ENCODE measurements at regions not wholly inside any gene's neighbourhood (a gene's known extent, or its start where the extent isn't known, plus 50 kb on each side); places are given as distances from the start of the nearest gene placed in this dataset.
"Not testable (repeated sequence)": the region's sequence is repeated elsewhere in the genome, so short reads cannot be mapped to it uniquely, and the experiment has no call there.

DNA sequence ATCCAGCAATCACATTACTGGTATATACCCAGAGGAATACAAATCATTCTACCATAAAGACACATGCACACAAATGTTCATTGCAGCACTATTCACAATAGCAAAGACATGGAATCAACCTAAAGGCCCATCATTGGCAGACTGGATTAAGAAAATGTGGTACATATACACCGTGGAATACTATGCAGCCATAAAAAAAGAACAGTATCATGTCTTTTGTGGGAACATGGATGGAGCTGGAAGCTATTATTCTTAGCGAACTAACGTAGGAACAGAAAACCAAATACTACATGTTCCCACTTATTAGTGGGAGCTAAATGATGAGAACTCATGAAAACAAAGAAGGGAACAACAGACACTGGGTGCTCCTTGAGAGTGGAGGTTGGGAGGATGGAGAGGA is 60.9 kb downstream of the PGRMC1 start:
- not testable (repeated sequence) for H3K4me3 Mint-ChIP-seq; H3K36me3 Mint-ChIP-seq (ENCODE audit: low read depth); H3K27ac Mint-ChIP-seq; H3K4me1 Mint-ChIP-seq (ENCODE audit: low read depth); H3K9me3 Mint-ChIP-seq; DNase-seq
- peaks cover 29% of the 10 kb centered on the region for H3K27me3 Mint-ChIP-seq

DNA sequence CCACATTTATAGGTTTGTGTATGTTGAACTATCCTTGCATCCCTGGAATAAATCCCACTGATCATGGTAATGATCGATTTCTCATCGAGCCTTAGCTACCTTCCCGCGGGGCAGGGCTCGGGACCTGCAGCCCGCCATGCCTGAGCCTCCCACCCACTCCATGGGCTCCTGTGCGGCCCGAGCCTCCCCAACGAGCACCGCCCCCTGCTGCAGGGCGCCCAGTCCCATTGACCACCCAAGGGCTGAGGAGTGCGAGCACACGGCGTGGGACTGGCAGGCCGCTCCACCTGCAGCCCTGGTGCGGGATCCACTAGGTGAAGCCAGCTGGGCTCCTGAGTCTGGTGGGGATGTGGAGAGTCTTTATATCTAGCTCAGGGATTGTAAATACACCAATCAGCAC is 63.7 kb downstream of the PGRMC1 start:
- not testable (repeated sequence) for H3K9me3 Mint-ChIP-seq; H3K4me1 Mint-ChIP-seq (ENCODE audit: low read depth); H3K4me3 Mint-ChIP-seq; DNase-seq; H3K36me3 Mint-ChIP-seq (ENCODE audit: low read depth); H3K27ac Mint-ChIP-seq
- peaks cover 29% of the 10 kb centered on the region for H3K27me3 Mint-ChIP-seq

DNA sequence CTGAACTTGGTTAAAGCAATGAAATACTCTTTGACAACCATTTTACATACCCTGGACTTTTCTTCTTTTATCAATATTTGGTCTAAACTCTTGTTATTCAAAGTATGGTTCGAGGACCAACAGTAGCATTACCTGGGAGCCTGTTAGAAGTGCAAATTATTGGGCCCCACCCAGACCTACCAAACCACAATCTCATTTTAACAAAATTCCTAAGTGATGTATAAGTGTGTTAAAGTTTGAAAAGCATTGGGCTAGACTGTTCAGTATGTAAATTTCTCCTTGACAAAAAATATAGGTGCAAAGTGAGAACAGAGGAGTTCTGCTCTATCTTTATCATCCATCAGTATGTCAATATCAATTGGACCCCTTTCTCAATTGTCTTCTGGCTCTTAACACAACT is 67.1 kb downstream of the PGRMC1 start:
- H3K9me3 Mint-ChIP-seq, result no peaks in the 10 kb centered on the region
- H3K4me3 Mint-ChIP-seq, result no peak overlapping the region
- H3K4me1 Mint-ChIP-seq (ENCODE audit: low read depth), result peaks cover 4% of the 10 kb centered on the region
- H3K36me3 Mint-ChIP-seq (ENCODE audit: low read depth), result no peaks in the 10 kb centered on the region
- H3K27ac Mint-ChIP-seq, result no peak overlapping the region
- no peak for DNase-seq
- H3K27me3 Mint-ChIP-seq, result peaks cover 22% of the 10 kb centered on the region

DNA sequence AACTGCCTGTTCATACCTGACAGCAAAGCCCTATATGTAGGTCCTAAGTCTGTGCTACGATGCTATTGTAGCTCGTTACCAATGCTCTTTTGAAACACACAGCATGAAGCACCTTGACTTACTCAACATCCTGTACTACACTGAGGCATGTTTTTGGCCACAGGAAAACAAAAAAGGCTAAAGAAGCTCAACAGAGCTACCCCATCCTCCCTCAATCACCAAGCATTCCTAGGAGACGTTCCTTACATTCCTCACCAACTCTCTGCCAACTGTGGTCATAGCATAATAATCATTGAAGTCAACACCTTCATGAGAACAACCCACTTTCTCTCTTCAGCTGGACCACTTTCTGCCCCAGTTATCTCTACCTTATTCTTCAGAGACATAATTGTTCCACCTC is 73.7 kb upstream of the SLC25A43 start:
- H3K27ac Mint-ChIP-seq, result no peak overlapping the region

DNA sequence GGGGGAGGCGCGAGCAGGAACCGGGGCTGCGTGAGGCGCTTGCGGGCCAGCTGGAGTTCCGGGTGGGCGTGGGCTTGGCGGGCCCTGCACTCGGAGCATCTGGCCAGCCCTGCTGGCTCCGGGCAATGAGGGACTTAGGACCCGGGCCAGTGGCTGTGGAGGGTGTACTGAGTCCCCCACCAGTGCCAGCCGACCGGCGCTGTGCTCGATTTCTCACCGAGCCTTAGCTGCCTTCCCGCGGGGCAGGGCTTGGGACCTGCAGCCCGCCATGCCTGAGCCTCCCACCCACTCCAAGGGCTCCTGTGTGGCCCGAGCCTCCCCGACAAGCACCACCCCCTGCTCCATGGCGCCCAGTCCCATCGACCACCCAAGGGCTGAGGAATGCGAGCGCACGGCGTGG is 67.3 kb upstream of the SLC25A43 start:
- H3K36me3 Mint-ChIP-seq (ENCODE audit: low read depth); H3K4me1 Mint-ChIP-seq (ENCODE audit: low read depth); H3K4me3 Mint-ChIP-seq; H3K27ac Mint-ChIP-seq; DNase-seq; H3K9me3 Mint-ChIP-seq: not testable (repeated sequence)
- H3K27me3 Mint-ChIP-seq, result peaks cover 24% of the 10 kb centered on the region

More for the DNA sequence above, 73.7 kb upstream of the SLC25A43 start:
- no peak overlapping the region for H3K4me3 Mint-ChIP-seq
- peaks cover 5% of the 10 kb centered on the region for H3K27me3 Mint-ChIP-seq
- H3K4me1 Mint-ChIP-seq (ENCODE audit: low read depth), result no peaks in the 10 kb centered on the region
- no peak for DNase-seq
- no peaks in the 10 kb centered on the region for H3K9me3 Mint-ChIP-seq
- no peaks in the 10 kb centered on the region for H3K36me3 Mint-ChIP-seq (ENCODE audit: low read depth)

DNA sequence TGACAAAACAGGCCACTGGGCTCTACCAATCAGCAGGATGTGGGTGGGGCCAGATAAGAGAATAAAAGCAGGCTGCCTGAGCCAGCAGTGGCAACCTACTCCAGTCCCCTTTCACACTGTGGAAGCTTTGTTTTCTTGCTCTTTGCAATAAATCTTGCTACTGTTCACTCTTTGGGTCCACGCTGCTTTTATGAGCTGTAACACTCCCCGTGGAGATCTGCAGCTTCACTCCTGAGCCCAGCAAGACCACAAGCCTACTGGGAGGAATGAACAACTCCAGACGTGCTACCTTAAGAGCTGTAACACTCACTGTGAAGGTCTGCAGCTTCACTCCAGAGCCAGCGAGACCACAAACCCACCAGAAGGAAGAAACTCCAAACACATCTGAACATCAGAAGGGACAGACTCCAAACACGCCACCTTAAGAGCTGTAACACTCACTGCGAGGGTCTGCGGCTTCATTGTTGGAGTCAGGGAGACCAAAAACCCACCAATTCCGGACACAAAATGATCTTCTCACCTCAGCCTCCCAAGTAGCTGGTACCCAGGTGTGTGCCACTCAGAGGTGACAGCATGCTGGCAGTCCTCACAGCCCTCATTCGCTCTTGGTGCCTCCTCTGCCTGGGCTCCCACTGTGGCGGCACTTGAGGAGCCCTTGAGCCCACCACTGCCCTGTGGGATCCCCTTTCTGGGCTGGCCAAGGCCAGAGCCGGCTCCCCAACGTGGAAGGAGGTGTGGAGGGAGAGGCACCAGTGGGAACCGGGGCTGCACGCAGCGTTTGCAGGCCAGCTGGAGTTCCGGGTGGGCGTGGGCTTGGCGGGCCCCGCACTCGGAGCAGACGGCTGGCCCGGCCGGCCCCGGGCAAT is 66.0 kb upstream of the SLC25A43 start:
- not testable (repeated sequence) for H3K4me3 Mint-ChIP-seq; H3K36me3 Mint-ChIP-seq (ENCODE audit: low read depth); H3K4me1 Mint-ChIP-seq (ENCODE audit: low read depth); DNase-seq; H3K27ac Mint-ChIP-seq; H3K9me3 Mint-ChIP-seq
- peaks cover 29% of the 10 kb centered on the region for H3K27me3 Mint-ChIP-seq

DNA sequence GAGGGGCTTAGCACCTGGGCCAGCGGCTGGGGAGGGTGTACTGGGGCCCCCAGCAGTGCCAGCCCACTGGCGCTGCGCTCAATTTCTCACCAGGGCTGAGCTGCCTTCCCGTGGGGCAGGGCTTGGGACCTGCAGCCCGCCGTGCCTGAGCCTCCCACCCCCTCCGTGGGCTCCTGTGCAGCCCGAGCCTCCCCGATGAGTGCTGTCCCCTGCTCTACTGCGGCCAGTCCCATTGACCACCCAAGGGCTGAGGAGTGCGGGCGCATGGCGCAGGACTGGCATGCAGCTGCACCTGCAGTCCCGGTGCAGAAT is 65.5 kb upstream of the SLC25A43 start:
- H3K36me3 Mint-ChIP-seq (ENCODE audit: low read depth); H3K27ac Mint-ChIP-seq; H3K9me3 Mint-ChIP-seq; H3K4me3 Mint-ChIP-seq; H3K4me1 Mint-ChIP-seq (ENCODE audit: low read depth); DNase-seq: not testable (repeated sequence)
- peaks cover 29% of the 10 kb centered on the region for H3K27me3 Mint-ChIP-seq

DNA sequence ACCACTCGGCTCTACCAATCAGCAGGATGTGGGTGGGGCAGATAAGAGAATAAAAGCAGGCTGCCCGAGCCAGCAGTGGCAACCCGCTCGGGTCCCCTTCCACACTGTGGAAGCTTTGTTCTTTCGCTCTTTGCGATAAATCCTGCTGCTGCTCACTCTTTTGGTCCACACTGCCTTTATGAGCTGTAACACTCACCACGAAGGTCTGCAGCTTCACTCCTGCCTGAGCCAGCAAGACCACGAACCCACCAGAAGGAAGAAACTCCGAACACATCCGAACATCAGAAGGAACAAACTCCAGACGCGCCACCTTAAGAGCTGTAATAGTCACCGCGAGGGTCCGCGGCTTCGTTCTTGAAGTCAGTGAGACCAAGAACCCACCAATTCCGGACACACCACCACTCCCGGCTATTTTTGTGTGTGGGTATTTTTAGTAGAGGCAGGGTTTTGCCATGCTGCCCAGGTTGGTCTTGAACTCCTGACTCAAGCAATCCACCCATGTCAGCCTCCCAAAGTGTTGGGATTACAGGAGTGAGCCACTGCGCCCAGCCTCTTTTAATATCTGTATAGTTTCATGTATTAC is 64.6 kb upstream of the SLC25A43 start:
- not testable (repeated sequence) for H3K9me3 Mint-ChIP-seq; H3K4me1 Mint-ChIP-seq (ENCODE audit: low read depth); H3K27ac Mint-ChIP-seq; H3K4me3 Mint-ChIP-seq; H3K36me3 Mint-ChIP-seq (ENCODE audit: low read depth); DNase-seq
- H3K27me3 Mint-ChIP-seq, result peaks cover 38% of the 10 kb centered on the region

DNA sequence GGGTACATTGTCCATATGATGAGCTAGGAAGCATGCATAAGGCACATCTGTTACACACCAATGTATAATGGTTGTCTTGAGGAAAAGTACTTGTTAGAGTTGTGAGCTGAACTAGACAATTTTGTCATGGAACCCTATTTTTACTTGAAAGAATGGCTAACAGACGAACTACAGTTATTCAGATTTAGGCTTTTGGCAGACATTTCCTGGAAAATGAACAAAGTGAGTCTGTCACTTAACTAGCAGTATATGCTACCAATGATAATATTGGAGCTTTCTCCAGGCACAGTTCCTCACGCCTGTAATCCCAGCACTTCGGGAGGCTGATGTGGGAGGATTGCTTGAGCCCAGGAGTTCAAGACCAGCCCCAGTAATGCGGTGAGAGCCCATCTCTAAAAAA is 61.9 kb upstream of the SLC25A43 start:
- Mint-ChIP-seq H3K9me3 (no peaks in the 10 kb centered on the region), H3K27me3 (peaks cover 55% of the 10 kb centered on the region), H3K36me3 (ENCODE audit: low read depth) (no peaks in the 10 kb centered on the region), H3K27ac (no peak overlapping the region), H3K4me3 (no peak overlapping the region), H3K4me1 (ENCODE audit: low read depth) (no peaks in the 10 kb centered on the region)
- DNase-seq, result no peak

DNA sequence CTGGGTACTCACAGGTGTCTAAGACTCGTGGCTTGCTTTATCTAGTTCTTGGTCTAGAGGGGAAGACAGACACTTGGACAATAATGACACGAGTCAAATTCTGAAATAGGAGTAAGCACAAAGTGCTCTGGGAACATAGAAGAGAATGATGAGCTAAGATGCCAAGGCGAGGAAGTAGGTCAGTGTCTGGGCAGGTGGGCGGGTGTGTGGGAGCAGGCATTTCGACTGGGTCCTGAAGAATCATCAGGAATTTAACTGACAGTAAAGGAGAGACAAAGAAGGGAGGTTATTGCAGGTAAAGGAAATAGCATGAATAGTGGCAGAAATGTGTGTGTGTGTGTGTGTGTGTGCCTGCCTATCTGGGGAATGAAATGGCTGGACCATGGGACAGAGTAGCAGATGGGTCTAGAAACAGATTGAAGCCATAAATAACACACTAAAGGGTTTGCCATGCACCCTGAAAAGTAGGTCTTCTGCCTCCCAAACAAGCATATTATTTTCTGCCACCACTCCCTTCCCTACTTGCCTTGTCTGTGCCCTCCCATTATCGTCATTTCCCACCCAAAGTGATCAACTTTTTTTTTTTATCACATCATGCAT is 58.4 kb upstream of the SLC25A43 start:
- Mint-ChIP-seq H3K27ac (no peak overlapping the region), H3K9me3 (no peaks in the 10 kb centered on the region), H3K36me3 (ENCODE audit: low read depth) (no peaks in the 10 kb centered on the region), H3K4me3 (no peak overlapping the region), H3K27me3 (peaks cover 59% of the 10 kb centered on the region), H3K4me1 (ENCODE audit: low read depth) (no peaks in the 10 kb centered on the region)
- no peak for DNase-seq

DNA sequence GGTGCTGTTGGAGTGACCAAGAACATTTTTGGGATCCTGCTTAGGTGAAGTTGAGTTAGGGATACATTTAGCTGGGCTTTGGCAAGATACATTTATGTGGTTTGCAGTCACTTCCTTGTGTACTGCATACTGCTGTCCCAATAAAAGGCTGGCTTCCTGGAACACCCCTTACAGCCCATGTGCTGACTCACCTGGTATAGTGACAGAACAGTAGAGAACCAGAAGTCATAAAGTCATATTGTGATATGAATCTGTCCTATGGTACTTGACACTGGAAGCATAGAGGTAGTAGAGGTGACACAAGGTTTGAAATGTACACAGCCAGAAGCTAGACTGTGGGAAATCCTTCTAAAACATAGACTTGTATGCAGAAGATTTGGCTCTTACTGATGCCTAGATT is 55.3 kb upstream of the SLC25A43 start:
- Mint-ChIP-seq H3K4me1 (ENCODE audit: low read depth) (no peaks in the 10 kb centered on the region), H3K27ac (no peak overlapping the region), H3K4me3 (no peak overlapping the region), H3K27me3 (peaks cover 61% of the 10 kb centered on the region), H3K9me3 (no peaks in the 10 kb centered on the region), H3K36me3 (ENCODE audit: low read depth) (no peaks in the 10 kb centered on the region)
- no peak for DNase-seq

Measured in activated T-cell treated with anti-CD3 and anti-CD28 coated beads, Interleukin-2, amount 50 U/mL, for 24 hours (primary cell).